Epithelial cell of esophagus (primary cell): ENCODE measurements at regions not wholly inside any gene's neighbourhood (a gene's known extent, or its start where the extent isn't known, plus 50 kb on each side); places are given as distances from the start of the nearest gene placed in this dataset.
"Not testable (repeated sequence)": the region's sequence is repeated elsewhere in the genome, so short reads cannot be mapped to it uniquely, and the experiment has no call there.

Experiments used
- DNase-seq: peaks from one replicate; pipeline ENCODE4 v3.0.0; 2010; ENCODE audit warnings: low read depth
- H3K4me3 ChIP-seq: 2 replicates; pipeline ENCODE4 v1.5.1; 2011; ENCODE audit warnings: mild to moderate bottlenecking, low read length, control low read depth
- CTCF ChIP-seq: IDR thresholded peaks from 2 replicates; pipeline ENCODE4 v1.5.1; 2011; ENCODE audit warnings: low read depth, mild to moderate bottlenecking, low read length, control low read depth, inconsistent platforms; ENCODE audit not compliant: insufficient read depth; ENCODE audit errors: missing control alignments

DNA sequence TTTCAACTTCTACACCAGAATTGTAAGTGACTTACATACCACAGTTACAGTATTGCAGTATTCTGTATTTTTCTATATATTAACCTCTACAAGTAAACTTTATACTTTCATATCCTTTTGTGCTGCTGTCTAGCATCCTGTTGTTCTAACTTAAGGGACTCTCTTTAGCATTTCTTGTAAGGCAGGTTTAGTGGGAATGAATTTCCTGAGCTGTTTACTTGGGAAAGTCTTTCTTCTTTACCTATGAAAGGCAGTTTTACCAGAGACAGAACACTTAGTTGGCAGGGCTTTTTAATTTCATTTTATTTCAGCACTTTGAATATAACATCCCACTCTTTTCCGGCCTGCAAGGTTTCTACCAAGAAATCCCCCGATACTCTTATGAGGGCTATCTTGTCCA is 75.8 kb upstream of the WAC start:
- TF ChIP-seq CTCF: no peak
- DNase-seq: peak; percentile 6
- no peak overlapping the region for H3K4me3 ChIP-seq

- not testable (repeated sequence) for H3K4me3 ChIP-seq, DNase-seq
Measured at GRCh38 chr10:28457873-28458272, 75.0 kb upstream of the WAC start.

GRCh38 chr10:28459453-28460144 is 73.3 kb upstream of the WAC start:
- H3K4me3 ChIP-seq: no peak overlapping the region
- TF ChIP-seq CTCF: no peak
- no peak for DNase-seq

- TF ChIP-seq CTCF: no peak
Measured at GRCh38 chr10:28463141-28463540, 69.8 kb upstream of the WAC start.

GRCh38 chr10:28463676-28464395 is 69.1 kb upstream of the WAC start:
- TF ChIP-seq CTCF: no peak
- no peak overlapping the region for H3K4me3 ChIP-seq
- DNase-seq: no peak

More at GRCh38 chr10:28463141-28463540, 69.8 kb upstream of the WAC start:
- DNase-seq: no peak
- H3K4me3 ChIP-seq: no peak overlapping the region

DNA sequence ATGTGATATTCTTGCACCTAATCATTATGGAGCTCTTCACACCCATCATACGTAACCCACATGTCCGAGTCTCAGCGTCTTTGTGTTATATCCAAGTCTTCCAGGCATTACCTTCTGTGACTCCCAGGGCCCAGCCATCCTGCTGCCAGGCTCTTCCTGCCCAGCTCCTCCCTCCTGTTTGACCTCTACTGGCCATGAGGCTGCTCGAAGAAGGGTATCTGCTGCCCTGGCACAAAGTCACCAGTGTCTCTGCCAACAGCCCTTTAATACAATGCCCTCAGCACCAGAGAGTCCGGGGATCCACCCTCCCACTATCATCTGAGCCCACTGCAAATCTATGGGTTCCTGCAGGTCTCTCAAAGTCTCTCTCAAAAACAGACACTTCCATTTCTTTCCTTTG is 65.3 kb upstream of the WAC start:
- no peak for TF ChIP-seq CTCF
- no peak overlapping the region for H3K4me3 ChIP-seq
- DNase-seq: no peak

DNA sequence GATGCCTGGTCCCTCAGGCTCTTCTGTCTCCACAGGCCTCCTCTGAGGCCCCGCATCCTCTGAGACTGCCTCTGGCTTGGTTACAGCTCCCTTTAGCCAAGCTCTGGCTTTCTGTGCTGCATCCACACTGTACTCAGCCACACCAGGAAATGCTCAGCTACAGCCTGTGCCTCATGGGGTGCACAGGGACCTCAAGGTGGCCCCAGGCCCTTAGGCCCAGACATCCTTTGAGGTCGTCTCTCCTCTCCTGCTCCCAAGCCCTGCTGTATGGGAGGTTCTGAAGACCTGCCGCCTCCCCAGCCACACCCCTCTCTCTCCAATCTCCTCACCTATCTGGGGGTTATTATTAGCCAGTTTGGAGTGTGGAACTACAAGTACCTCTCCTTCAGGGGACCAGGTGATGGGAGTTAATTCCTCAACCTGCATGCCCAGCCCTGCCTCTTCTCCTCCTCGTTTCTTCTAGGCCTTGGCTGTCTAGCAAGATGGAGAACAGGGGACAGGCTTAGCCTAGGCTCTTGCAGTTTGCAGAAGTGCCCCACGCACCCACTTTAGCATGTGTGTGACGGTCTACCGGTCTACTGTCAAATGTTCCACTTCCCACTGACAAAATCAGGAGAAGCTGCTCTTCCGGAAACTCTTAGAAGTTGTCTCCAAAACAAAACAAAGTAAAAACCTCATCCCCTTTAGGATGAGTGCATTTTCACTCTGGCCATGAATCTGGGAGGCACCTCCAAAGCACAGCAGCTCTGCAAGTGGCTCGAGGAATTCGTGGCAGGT is 64.0 kb upstream of the WAC start:
- H3K4me3 ChIP-seq: no peak overlapping the region
- DNase-seq: no peak
- TF ChIP-seq CTCF: no peak
